ENCODE measurements at regions not wholly inside any gene's neighbourhood (a gene's known extent, or its start where the extent isn't known, plus 50 kb on each side); places are given as distances from the start of the nearest gene placed in this dataset.
"Not testable (repeated sequence)": the region's sequence is repeated elsewhere in the genome, so short reads cannot be mapped to it uniquely, and the experiment has no call there.

DNA sequence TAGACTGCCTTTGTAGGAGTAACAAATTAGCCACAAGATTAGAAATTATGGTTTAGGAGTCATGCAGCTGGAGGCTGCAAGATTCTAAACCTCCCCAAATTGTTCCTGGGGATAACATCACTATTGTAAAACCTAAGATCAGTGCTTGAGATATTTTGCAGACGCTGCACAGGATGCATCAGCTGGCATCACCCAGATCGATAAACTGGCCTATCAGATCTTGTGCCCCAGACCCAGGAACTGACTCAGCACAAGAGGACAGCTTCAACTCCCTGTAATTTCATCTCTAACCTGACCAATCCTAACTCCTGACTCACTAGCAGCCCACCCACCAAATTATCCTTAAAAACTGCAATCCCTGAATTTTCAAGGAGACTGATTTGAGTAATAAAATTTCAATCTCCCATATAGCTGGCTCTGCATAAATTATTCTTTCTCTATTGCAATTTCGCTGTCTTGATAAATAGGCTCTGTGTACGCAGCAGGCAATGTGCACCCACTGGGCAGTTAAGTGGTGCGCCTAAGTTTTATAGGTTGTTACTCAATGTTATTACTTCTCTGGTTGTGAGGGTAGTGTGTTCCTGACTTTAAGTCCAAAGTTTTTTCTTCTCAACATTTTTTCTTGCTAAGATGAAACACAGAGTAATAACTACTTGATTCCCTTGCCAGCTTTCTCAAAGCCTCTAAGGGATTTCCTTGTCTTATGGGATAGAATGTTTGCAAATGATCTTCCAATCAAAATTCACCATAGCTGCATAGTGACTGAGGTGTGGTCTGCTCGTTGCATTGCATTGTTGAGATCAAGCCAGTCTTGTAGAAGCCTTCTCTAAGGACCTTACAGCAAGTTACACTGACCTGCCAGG lies 312.3 kb upstream of the DKK2 start:
- ATAC-seq (ENCODE audit: low read depth) (no peak), DNase-seq (ENCODE audit: low spot score) (no peak)
- Histone ChIP-seq H3K27me3 (ENCODE audit: insufficient read depth, poor library complexity, severe bottlenecking) (no peaks in the 10 kb centered on the region), H3K36me3 (ENCODE audit: low read depth) (no peaks in the 10 kb centered on the region), H3K27ac (ENCODE audit: poor library complexity, severe bottlenecking) (no peak overlapping the region), H3K4me3 (ENCODE audit: severe bottlenecking) (no peak overlapping the region), H3K9me3 (ENCODE audit: severe bottlenecking) (no peaks in the 10 kb centered on the region), H3K4me1 (ENCODE audit: insufficient read depth, poor library complexity, severe bottlenecking) (no peaks in the 10 kb centered on the region)
- TF ChIP-seq, protein P1, sequence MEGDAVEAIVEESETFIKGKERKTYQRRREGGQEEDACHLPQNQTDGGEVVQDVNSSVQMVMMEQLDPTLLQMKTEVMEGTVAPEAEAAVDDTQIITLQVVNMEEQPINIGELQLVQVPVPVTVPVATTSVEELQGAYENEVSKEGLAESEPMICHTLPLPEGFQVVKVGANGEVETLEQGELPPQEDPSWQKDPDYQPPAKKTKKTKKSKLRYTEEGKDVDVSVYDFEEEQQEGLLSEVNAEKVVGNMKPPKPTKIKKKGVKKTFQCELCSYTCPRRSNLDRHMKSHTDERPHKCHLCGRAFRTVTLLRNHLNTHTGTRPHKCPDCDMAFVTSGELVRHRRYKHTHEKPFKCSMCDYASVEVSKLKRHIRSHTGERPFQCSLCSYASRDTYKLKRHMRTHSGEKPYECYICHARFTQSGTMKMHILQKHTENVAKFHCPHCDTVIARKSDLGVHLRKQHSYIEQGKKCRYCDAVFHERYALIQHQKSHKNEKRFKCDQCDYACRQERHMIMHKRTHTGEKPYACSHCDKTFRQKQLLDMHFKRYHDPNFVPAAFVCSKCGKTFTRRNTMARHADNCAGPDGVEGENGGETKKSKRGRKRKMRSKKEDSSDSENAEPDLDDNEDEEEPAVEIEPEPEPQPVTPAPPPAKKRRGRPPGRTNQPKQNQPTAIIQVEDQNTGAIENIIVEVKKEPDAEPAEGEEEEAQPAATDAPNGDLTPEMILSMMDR (IDR thresholded peaks at IDR 0.05; ENCODE audit: poor library complexity, severe bottlenecking) = no peak

DNA sequence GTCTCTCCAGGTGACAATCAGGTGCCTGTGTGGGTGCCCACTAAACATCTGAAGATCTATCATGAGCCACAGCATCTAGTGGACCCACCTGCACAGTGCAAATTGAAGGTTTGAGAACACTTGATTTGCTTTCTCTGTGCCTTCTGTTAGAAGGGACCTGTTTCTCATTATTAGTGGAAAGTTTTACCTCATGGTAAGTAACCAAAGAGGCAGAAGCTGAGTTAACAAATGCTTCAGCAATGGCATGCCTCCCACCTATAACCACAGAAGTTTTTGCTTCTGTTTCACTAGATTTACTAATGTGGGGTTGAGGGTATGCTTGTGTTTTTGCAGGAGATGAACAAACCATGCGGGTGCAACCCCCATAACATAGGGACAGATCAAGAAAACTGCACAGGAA lies 297.4 kb upstream of the DKK2 start:
- Histone ChIP-seq H3K27me3 (ENCODE audit: insufficient read depth, poor library complexity, severe bottlenecking) (no peaks in the 10 kb centered on the region), H3K36me3 (ENCODE audit: low read depth) (no peaks in the 10 kb centered on the region), H3K4me1 (ENCODE audit: insufficient read depth, poor library complexity, severe bottlenecking) (no peaks in the 10 kb centered on the region), H3K27ac (ENCODE audit: poor library complexity, severe bottlenecking) (no peak overlapping the region), H3K4me3 (ENCODE audit: severe bottlenecking) (no peak overlapping the region), H3K9me3 (ENCODE audit: severe bottlenecking) (no peaks in the 10 kb centered on the region)
- no peak for ATAC-seq (ENCODE audit: low read depth)
- no peak for DNase-seq (ENCODE audit: low spot score)
- TF ChIP-seq, protein P1 (IDR thresholded peaks at IDR 0.05; ENCODE audit: poor library complexity, severe bottlenecking) = no peak

DNA sequence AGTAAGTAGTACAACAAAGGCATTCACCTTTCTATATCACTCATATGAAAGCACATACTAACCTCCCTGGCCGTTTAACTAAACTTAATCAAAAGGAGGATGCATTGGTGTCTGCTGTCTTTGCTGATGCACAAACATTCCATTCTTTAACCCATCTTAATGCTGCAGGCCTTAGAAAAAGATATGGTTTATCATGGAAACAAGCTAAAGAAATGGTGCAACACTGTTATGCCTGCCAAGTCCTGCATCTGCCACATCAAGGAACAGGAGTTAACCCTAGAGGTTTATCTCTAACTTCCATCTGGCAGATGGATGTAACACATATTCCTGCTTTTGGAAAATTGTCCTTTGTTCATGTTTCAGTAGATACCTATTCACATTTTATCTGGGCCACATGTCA lies 296.5 kb upstream of the DKK2 start:
- H3K27me3 ChIP-seq (ENCODE audit: insufficient read depth, poor library complexity, severe bottlenecking); H3K4me1 ChIP-seq (ENCODE audit: insufficient read depth, poor library complexity, severe bottlenecking); DNase-seq (ENCODE audit: low spot score); H3K4me3 ChIP-seq (ENCODE audit: severe bottlenecking); ATAC-seq (ENCODE audit: low read depth); H3K36me3 ChIP-seq (ENCODE audit: low read depth); H3K9me3 ChIP-seq (ENCODE audit: severe bottlenecking); H3K27ac ChIP-seq (ENCODE audit: poor library complexity, severe bottlenecking): not testable (repeated sequence)

DNA sequence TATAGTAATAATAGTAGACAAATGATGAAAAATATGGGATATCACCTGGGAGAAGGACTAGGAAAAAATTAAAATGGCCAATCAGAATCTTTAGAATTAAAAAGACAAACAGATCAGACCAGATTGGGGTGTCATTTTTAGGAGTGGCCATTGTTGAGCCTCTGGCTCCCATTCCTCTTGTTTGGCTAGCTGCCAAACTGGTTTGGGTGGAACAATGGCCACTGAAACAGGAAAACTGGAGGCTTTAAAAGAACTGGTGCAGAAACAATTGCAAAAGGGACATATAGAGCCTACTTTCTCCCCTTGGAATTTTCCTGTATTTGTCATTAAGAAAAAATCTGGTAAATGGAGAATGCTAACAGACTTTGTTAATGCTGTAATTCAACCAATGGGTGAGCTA lies 294.8 kb upstream of the DKK2 start:
- H3K27me3 ChIP-seq (ENCODE audit: insufficient read depth, poor library complexity, severe bottlenecking) = no peaks in the 10 kb centered on the region
- no peak overlapping the region for H3K4me3 ChIP-seq (ENCODE audit: severe bottlenecking)
- no peaks in the 10 kb centered on the region for H3K36me3 ChIP-seq (ENCODE audit: low read depth)
- no peaks in the 10 kb centered on the region for H3K9me3 ChIP-seq (ENCODE audit: severe bottlenecking)
- no peaks in the 10 kb centered on the region for H3K4me1 ChIP-seq (ENCODE audit: insufficient read depth, poor library complexity, severe bottlenecking)
- no peak for DNase-seq (ENCODE audit: low spot score)
- no peak overlapping the region for H3K27ac ChIP-seq (ENCODE audit: poor library complexity, severe bottlenecking)
- TF ChIP-seq, protein P1 (IDR thresholded peaks at IDR 0.05; ENCODE audit: poor library complexity, severe bottlenecking) = no peak
- no peak for ATAC-seq (ENCODE audit: low read depth)

DNA sequence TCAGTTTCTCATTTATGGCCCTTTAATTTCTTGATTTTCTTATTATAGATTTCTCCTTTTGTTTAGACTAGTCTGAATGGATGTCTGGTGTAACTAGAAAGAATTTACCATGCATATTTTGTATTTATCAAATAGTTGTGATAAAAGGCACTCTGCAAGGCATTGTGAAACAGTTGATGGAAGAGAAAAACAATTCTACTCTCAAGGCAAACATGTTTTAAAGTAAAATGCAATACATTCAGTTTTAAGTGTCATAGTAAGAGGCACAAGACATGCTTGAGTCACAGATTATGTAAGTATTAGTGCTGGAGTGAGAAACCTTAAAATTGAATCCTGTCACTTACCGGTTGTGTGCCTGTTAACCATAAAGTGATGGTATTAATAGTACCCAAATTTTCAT lies 283.3 kb upstream of the DKK2 start:
- no peak overlapping the region for H3K27ac ChIP-seq (ENCODE audit: poor library complexity, severe bottlenecking)
- H3K4me3 ChIP-seq (ENCODE audit: severe bottlenecking) = no peak overlapping the region
- H3K9me3 ChIP-seq (ENCODE audit: severe bottlenecking) = no peaks in the 10 kb centered on the region
- no peaks in the 10 kb centered on the region for H3K36me3 ChIP-seq (ENCODE audit: low read depth)
- no peaks in the 10 kb centered on the region for H3K27me3 ChIP-seq (ENCODE audit: insufficient read depth, poor library complexity, severe bottlenecking)
- TF ChIP-seq, protein P1 (IDR thresholded peaks at IDR 0.05; ENCODE audit: poor library complexity, severe bottlenecking) = no peak
- no peak for DNase-seq (ENCODE audit: low spot score)
- peaks cover 3% of the 10 kb centered on the region for H3K4me1 ChIP-seq (ENCODE audit: insufficient read depth, poor library complexity, severe bottlenecking)
- ATAC-seq (ENCODE audit: low read depth) = no peak

All from RWPE2 (cell line).